Thyroid gland (tissue), 4 donors: ENCODE measurements at regions not wholly inside any gene's neighbourhood (a gene's known extent, or its start where the extent isn't known, plus 50 kb on each side); places are given as distances from the start of the nearest gene placed in this dataset.

Source experiments
- DNase-seq, 2 donors: peaks; one replicate each; pipeline ENCODE4 v3.0.0-alpha.2; 2019
- H3K27ac ChIP-seq, 3 donors: fragments of 200-600 bp; sonication (generic); 1 replicate in 2 of 3; 2 replicates in 1 of 3; pipeline ENCODE4 v1.5.1; 2016 to 2019; ENCODE audit warnings: mild to moderate bottlenecking in 1 of 3, moderate library complexity in 1 of 3
- H3K27me3 ChIP-seq: fragments of 200-600 bp; sonication (generic); one replicate; pipeline ENCODE4 v1.5.1; 2019
- H3K36me3 ChIP-seq, 2 donors: fragments of 200-600 bp; sonication (generic); one replicate each; pipeline ENCODE4 v1.5.1; 2016 to 2019
- H3K4me1 ChIP-seq, 2 donors: fragments of 200-600 bp; sonication (generic); one replicate each; pipeline ENCODE4 v1.5.1; 2017 to 2019
- H3K4me3 ChIP-seq, 3 donors: fragments of 200-600 bp; sonication (generic); replicated peaks in 1 of 3; 1 replicate in 2 of 3; 2 replicates in 1 of 3; pipeline ENCODE4 v1.5.1; 2016; ENCODE audit warnings: mild to moderate bottlenecking in 1 of 3
- H3K9me3 ChIP-seq: fragments of 200-600 bp; sonication (generic); one replicate; pipeline ENCODE4 v1.5.1; 2017
- POLR2A ChIP-seq, 2 donors: fragments of 450-650 bp; IDR thresholded peaks; one replicate each; pipeline ENCODE4 v1.6.1; 2017; ENCODE audit warnings: antibody characterized with exemption in 2 of 2, mild to moderate bottlenecking in 2 of 2, moderate library complexity in 1 of 2
- WGBS, 2 donors: methylation state at CpG; one replicate each; pipeline ENCODE4 v1.1.5; 2017; 5-methylcytosine and 5-hydroxymethylcytosine counted together
- intact Hi-C: fragments of 100-400 bp; cut with DNase I; formaldehyde crosslinking; loops from one replicate; pipeline ENCODE4 v1.15.1; 2023
- TF ChIP-seq, protein P1 (sequence below), 6 experiments: fragments of 200-600 bp in 3 of 6; fragments of 450-650 bp in 3 of 6; sonication (generic) in 3 of 6; IDR thresholded peaks; one replicate each; pipeline ENCODE4 v1.5.1; 2016 to 2019; ENCODE audit warnings: antibody characterized with exemption in 6 of 6, mild to moderate bottlenecking in 2 of 6, inconsistent platforms in 1 of 6, moderate library complexity in 1 of 6

DNA sequence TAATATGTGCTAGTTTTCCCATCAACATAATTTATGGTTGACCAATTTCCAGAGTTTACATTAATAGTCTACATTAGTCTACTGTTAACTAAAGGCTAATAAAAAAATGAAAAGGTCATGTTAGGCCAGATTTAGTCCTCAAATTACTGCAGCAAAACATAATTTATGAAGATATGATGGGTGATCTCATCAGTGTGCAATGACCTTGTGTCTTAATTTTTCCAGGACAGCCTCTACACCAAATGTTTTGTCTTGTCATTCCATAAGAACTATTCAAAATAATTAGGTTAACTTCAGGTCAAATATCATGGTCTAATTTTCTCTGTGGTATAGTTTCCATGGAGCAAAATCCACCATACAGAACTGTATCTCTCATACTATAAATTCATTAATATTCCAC is 234.2 kb downstream of the COL12A1 start:
- TF ChIP-seq, protein P1, sequence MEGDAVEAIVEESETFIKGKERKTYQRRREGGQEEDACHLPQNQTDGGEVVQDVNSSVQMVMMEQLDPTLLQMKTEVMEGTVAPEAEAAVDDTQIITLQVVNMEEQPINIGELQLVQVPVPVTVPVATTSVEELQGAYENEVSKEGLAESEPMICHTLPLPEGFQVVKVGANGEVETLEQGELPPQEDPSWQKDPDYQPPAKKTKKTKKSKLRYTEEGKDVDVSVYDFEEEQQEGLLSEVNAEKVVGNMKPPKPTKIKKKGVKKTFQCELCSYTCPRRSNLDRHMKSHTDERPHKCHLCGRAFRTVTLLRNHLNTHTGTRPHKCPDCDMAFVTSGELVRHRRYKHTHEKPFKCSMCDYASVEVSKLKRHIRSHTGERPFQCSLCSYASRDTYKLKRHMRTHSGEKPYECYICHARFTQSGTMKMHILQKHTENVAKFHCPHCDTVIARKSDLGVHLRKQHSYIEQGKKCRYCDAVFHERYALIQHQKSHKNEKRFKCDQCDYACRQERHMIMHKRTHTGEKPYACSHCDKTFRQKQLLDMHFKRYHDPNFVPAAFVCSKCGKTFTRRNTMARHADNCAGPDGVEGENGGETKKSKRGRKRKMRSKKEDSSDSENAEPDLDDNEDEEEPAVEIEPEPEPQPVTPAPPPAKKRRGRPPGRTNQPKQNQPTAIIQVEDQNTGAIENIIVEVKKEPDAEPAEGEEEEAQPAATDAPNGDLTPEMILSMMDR (IDR thresholded peaks at IDR 0.05) = no peak
- TF ChIP-seq POLR2A (IDR thresholded peaks at IDR 0.05) = no peak
- H3K4me1 ChIP-seq = peaks cover 5 to 8% of the 10 kb centered on the region in 2 donors
- H3K27me3 ChIP-seq = no peaks in the 10 kb centered on the region
- intact Hi-C loops = no loop called here
- no peak overlapping the region for H3K27ac ChIP-seq
- no peaks in the 10 kb centered on the region for H3K9me3 ChIP-seq
- H3K36me3 ChIP-seq = no peaks in the 10 kb centered on the region
- no peak for DNase-seq
- no peak overlapping the region for H3K4me3 ChIP-seq

DNA sequence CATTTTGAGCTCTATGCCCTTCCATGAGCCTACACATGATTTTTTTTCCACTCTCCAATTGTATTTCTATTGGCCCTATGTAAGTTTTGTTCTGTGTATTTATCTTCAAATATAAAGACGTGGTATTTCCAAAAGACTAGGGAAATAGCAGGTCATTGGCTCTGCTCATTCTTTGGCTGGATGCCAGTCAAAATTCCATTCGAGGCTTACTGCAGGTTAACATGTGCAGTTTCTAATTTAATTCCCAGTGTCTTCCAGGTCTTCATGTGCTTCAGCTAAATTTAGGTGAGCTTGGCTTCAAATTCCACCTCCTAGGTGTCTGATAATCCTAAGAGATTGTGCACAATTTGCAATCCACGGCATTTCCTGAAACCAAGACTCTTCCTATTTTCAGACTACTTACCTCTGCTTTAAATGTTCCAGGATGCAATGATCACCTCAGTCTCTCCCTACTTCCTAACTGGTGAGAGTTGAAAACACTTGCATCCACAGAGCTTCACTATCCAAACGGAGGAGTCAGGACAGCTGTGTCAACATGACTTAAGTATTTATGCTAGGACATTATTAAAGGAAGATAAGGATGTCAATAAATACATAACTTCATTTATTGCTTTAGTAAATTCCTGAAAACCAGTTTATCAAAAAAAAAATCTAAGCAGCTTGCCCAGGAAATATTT is 236.1 kb downstream of the COL12A1 start:
- intact Hi-C loops = no loop called here
- H3K9me3 ChIP-seq = no peaks in the 10 kb centered on the region
- DNase-seq = no peak

DNA sequence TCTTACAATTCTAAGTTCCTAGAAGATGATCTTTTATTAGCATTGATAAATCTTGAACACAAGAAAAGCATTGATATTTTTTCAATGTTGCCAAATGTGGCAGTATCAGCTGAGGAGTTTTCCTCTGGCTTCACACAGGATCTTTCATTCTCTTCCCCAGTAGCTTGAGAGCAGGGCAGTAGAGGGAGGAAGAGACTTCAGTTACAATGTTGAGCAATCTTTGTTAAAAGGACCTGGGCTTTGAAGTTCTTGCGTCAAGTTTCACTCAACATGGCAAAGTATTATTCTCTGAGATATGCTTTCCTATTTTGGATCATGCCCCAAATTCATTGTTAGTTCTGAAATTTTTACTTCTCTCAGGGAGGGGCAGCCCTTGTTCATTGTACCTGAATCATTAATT is 238.0 kb downstream of the COL12A1 start:
- intact Hi-C loops = no loop called here
- WGBS, 2 donors = 90 to 92% methylated on average over 1 of the region's 1 CpG

More for the DNA sequence above, 236.1 kb downstream of the COL12A1 start:
- H3K27me3 ChIP-seq = no peaks in the 10 kb centered on the region
- no peaks in the 10 kb centered on the region for H3K36me3 ChIP-seq
- 45 to 53% methylated on average over 4 of the region's 4 CpGs for WGBS, 2 donors
- no peak for TF ChIP-seq POLR2A (IDR thresholded peaks at IDR 0.05)
- TF ChIP-seq, protein P1 (IDR thresholded peaks at IDR 0.05) = no peak
- no peak overlapping the region for H3K4me3 ChIP-seq
- H3K27ac ChIP-seq = no peak overlapping the region
- H3K4me1 ChIP-seq = peaks cover 5 to 8% of the 10 kb centered on the region in 2 donors

DNA sequence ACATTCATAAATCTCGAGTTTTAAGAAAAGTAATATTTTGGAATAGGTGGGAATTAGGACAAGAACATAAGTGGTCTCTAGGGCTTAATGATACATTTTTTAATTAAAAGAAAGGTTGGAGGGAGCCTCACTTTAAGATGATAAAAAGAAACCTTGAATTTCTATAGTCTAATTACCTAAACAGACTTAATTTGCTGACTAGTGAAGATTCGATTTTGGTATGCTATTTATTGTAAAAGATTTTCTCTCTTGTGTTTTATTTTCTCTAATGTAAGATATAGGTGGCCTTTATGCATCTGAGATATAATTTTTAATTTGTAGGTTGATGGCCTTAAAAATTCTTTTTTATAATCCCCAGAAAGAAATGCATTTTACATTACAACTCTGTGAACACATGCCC is 239.1 kb downstream of the COL12A1 start:
- Histone ChIP-seq H3K9me3 (no peaks in the 10 kb centered on the region), H3K27me3 (no peaks in the 10 kb centered on the region), H3K27ac (no peak overlapping the region), H3K4me1 (no peaks in the 10 kb centered on the region), H3K4me3 (no peak overlapping the region), H3K36me3 (no peaks in the 10 kb centered on the region)
- intact Hi-C loops = no loop called here
- TF ChIP-seq, protein P1 (IDR thresholded peaks at IDR 0.05) = no peak
- no peak for TF ChIP-seq POLR2A (IDR thresholded peaks at IDR 0.05)
- DNase-seq = no peak
- WGBS, 2 donors = 90 to 93% methylated on average over 2 of the region's 2 CpGs

More for the DNA sequence above, 238.0 kb downstream of the COL12A1 start:
- H3K9me3 ChIP-seq = no peaks in the 10 kb centered on the region
- H3K4me3 ChIP-seq = no peak overlapping the region
- TF ChIP-seq, protein P1 (IDR thresholded peaks at IDR 0.05) = no peak
- TF ChIP-seq POLR2A (IDR thresholded peaks at IDR 0.05) = no peak
- no peak overlapping the region for H3K27ac ChIP-seq
- no peaks in the 10 kb centered on the region for H3K36me3 ChIP-seq
- DNase-seq = no peak
- H3K4me1 ChIP-seq = no peaks in the 10 kb centered on the region
- H3K27me3 ChIP-seq = no peaks in the 10 kb centered on the region

DNA sequence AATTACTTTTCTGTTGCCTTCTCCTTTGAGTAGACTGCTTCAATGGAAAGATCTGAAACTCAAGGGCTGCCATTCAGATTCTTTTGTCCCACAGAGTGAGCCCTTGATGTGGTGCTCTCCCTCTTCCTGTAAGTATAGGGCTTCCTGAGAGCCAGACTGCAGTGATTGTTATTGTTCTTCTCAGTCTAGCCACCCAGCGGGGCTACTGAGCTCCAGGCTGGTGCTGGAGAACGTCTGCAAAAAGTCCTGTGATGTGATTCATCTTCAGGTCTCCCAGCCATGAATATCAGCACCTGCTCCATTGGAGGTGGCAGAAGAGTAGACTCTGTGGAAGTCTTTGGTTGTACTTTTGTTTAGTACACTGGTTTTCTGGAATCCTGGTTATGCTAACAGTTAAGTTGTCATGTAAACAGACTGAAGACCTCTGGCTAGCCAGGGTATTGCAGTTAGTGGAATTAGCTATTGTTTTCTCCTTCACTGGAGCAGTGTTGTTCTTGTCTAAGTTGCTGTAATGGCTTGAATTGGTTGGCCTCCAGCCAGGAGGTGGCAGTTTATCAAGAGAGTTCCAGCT is 240.9 kb downstream of the COL12A1 start:
- H3K4me3 ChIP-seq = no peak overlapping the region
- no peaks in the 10 kb centered on the region for H3K9me3 ChIP-seq
- no peak overlapping the region for H3K27ac ChIP-seq
- 28 to 41% methylated on average over 2 of the region's 2 CpGs for WGBS, 2 donors
- intact Hi-C loops = no loop called here
- H3K36me3 ChIP-seq = no peaks in the 10 kb centered on the region
- TF ChIP-seq POLR2A (IDR thresholded peaks at IDR 0.05) = no peak
- TF ChIP-seq, protein P1 (IDR thresholded peaks at IDR 0.05) = no peak
- no peaks in the 10 kb centered on the region for H3K27me3 ChIP-seq
- DNase-seq = peak in 1 of 2 donors; percentile 45
- H3K4me1 ChIP-seq = no peaks in the 10 kb centered on the region
